Suppressor macrophage (primary cell): ENCODE measurements at regions not wholly inside any gene's neighbourhood (a gene's known extent, or its start where the extent isn't known, plus 50 kb on each side); places are given as distances from the start of the nearest gene placed in this dataset.
A peak's percentile ranks its signal among the peaks of the same experiment; 100 is the strongest.

Source experiments
- DNase-seq, 4 experiments: peaks; one replicate each; pipeline ENCODE4 v3.0.0-alpha.2; 2020 to 2022

- DNase-seq = no peak
Measured at GRCh38 chr6:68372991-68373390, 262.1 kb upstream of the ADGRB3 start.

DNA sequence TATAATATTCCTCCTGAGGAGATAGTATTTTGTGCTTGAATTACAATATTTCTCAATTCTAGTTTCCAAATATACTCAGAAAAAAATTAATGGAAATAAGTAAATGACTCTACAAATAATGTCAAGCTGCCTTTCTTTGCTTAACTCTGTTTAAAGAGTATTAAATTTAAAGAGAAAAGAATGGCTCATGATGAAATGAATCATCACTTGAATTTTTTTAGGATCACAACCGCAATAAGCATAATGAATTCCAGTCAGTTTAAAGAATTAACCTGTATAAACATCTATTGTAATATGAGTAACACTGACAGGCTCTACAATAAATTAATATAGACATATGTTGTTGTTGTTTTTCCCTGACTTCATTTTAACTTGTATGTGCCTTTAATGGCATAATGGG lies 266.2 kb upstream of the ADGRB3 start:
- no peak for DNase-seq

DNA sequence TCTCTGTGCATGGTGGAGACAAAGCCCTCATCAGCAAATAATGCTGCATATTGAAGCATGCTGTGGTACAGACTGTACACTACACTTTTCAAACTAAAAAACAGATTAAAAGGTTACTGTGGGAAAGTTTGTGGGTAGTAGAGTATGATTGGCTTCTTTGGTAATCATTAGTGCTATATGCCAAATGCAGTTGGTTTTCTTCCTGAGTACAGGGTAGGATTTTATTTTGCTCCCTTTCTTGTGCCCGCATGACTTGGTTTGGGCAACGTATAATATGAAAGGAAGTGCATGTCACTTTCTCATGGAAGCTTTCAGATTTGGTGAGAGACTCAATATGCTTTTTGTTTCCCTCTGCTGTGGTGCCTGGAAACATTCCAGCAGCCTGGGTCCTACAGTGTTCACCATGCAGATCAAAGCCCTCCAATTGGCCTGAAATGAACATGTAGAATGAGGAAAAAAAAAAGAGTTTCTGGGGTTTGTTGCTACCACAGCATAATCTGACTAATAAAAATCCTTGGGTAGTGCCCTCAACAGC lies 270.7 kb upstream of the ADGRB3 start:
- DNase-seq = no peak

- peak; percentile 18 to 31 (median 20) for DNase-seq
Measured at GRCh38 chr6:68343901-68344300, 291.2 kb upstream of the ADGRB3 start.

- DNase-seq = no peak
Measured at GRCh38 chr6:68342286-68342685, 292.8 kb upstream of the ADGRB3 start.

DNA sequence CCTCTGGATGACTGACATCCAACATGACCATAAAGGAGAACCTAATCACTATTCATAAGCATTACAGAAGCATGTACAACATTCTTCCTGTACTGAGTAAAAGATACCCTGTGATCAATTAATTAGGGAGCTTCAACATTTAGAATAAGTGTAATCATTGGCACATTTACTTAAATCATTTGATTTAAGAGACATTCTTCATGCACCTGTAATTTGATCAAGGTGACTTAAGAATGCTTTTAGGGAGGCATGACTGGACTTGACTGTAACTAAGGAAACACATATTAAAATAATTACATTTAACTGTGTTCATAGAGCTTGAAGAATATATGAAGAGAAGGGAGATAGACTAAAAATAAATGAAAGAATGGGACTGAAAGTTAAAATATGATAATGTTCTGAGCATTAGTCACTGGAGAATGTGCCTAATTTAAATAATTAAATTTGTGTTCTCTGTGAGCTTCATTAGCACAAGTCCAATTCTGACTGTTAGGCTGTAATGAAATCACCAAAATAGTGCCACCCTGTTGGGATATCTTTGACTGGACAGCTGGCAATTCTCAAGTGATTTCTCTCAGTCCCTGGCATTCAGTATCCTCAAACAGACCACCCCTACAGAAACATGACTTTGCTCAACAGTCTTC lies 295.5 kb upstream of the ADGRB3 start:
- DNase-seq = no peak

DNA sequence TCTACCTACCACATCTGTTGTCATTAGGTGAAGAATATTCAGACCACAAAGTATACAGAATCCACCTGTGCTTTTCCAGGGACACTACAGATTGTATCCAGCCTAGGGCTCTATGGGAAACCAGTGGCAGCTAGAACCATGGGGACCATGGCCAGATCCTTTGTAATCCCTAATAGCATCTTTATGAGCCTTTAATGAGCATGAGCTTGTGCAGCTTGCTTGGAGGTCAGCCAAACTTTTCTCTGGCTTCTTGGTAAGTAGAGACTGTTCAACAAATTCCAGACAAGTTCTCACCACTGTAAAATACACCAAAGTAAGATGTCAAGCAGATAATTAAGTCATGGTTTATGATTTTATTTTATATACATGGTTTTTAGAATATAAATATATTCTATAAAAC lies 301.6 kb upstream of the ADGRB3 start:
- no peak for DNase-seq

DNA sequence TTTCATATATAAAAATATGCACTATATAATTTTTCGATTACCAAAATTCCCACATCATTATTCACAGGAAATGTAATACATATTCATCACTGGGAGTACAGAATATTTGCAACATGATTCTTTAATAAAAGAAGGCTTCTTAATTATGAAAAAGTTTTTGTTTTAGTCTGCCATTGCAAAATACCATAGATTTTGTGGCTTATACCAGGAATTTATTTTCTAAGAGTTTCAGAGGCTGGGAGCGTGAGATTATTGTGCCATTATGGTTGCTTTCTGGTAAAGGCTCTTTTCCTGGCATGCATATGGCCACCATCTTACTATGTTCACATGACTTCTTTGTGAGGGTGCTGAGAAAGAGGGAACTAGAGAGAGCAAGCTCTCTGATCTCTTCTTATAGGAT lies 306.9 kb upstream of the ADGRB3 start:
- no peak for DNase-seq

GRCh38 chr6:68326762-68327161 lies 308.3 kb upstream of the ADGRB3 start:
- DNase-seq = no peak

- no peak for DNase-seq
Measured at GRCh38 chr6:68317366-68317765, 317.7 kb upstream of the ADGRB3 start.

GRCh38 chr6:68313911-68314310 lies 321.2 kb upstream of the ADGRB3 start:
- DNase-seq = no peak

GRCh38 chr6:68307301-68307700 lies 327.8 kb upstream of the ADGRB3 start:
- no peak for DNase-seq

- DNase-seq = no peak
Measured at GRCh38 chr6:68296126-68296525, 339.0 kb upstream of the ADGRB3 start.

DNA sequence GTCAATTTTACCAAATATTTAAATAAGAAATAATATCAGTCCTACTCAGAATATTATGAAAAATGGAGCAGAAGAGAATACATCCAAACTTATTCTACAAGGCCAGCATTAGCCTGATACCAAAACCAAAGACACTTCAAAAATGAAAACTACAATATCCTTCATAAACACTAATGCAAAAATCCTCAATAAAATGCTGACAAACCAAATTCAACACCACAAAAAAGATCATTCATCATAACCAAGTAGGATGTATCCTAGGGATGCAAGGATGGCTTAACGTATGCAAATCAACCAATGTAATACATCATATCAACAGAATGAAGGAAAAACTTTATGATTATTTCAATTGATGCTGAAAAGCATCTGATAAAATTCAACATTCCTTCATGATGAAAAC lies 352.4 kb upstream of the ADGRB3 start:
- DNase-seq = no peak

GRCh38 chr6:68279793-68280557 lies 355.1 kb upstream of the ADGRB3 start:
- no peak for DNase-seq

DNA sequence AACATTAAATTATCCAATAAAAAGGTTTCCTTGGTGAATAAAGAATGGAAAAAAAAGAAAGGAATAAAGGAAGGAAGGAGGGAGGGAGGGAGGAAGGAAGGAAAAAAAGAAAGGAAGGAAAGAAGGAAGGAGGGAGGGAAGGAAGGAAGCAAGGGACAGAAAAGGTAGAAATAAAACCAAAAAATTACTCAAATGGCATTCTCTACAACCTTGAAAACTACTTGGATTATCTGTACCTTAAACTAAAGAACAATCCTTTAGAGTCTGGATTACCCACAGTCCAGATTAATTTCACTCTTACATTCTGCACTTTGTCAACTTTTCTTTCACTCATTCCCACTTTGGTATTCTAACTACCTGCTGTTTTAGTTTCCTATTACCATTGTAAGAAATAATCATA lies 361.8 kb upstream of the ADGRB3 start:
- no peak for DNase-seq

DNA sequence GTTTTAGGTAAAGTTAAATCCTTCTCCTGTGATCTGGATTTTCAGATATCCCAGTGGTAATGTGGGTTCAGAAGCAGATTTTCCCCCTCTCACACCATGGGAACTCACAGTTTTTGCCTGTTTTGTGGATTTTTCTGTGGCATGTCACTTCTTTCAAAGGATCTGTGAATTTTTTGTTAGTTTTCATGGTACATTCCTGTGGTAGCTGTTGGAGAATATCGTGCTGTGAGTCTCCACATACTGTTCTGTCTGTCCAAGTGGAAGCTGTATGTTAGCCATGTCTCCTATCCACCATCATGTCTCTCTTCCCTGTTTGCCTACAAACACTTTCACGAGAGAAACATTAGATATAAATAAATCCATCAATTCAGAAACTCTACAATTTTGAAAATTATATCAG lies 378.7 kb upstream of the ADGRB3 start:
- DNase-seq = no peak

DNA sequence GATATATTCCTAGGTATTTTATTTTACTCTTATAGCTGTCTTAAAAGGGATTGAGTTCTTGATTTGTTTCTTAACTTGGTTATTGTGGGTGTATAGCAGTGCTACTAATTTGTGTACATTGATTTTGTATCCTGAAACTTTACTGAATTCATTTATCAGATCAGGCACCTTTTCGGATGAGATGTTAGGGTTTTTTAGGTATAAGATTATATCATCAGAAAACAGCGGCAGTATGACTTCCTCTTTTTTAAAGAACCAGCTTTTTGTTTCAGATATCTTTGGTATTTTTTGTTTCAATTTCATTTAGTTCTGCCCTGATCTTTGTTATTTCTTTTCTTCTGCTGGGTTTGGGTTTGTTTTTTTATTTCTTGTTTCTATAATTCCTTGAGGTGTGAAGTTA lies 382.4 kb upstream of the ADGRB3 start:
- no peak for DNase-seq

GRCh38 chr6:68247782-68248181 lies 387.3 kb upstream of the ADGRB3 start:
- no peak for DNase-seq

- DNase-seq = no peak
Measured at GRCh38 chr6:68240726-68241125, 394.4 kb upstream of the ADGRB3 start.

GRCh38 chr6:68239034-68239433 lies 396.0 kb upstream of the ADGRB3 start:
- no peak for DNase-seq

DNA sequence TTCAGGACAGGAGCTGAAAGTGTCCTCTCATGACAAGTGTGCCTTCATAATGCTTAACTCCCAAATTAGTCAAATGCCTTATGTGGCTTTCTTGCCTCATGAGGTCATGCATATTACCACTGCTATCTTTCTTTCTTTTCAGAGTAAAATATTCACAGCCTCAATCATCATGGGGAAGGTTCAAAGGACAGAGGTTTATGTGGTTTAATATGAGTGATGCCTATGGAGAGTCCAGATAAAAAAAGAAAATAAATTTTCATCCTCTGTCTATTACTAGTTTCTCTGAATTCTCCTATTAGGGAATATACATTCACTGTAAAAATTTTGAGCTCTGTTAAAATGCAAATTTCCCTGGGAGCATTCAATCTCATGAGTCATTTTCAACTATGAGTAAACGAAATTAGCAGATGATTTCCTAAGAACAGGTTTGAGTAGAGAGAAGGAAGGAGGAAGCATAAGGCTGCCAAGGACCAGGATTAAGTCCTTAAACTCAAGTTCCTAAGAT lies 396.9 kb upstream of the ADGRB3 start:
- DNase-seq = no peak

DNA sequence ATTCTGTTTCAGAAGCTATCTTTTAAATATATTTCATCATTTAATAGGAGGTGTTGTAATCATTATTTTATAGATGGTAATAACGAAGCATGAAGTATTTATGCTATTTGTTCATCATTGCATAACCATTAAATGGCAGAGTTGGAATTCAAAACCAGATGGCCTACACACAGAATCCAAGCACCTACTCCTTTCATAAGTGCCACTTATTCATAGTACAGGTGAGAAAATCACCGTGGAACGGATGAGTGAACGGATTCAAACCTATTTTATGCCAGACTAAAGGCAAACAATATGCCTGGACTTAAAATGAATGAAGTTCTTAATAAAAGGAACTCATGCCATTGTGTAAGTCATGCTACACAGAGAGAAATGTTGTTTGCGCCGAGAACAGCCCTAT lies 397.9 kb upstream of the ADGRB3 start:
- no peak for DNase-seq

- DNase-seq = no peak
Measured at GRCh38 chr6:68235326-68235784, 399.7 kb upstream of the ADGRB3 start.
